D721Med (cell line): ENCODE measurements at regions not wholly inside any gene's neighbourhood (a gene's known extent, or its start where the extent isn't known, plus 50 kb on each side); places are given as distances from the start of the nearest gene placed in this dataset.

Experiments used
- DNase-seq: peaks from one replicate; pipeline ENCODE4 v3.0.0; 2011; ENCODE audit warnings: low spot score; ENCODE audit not compliant: insufficient read length
- FAIRE-seq: peaks from 2 replicates; lab custom pipeline; 2011; peaks lifted over from hg19 to GRCh38; lab: Jason Lieb, UNC
- TF ChIP-seq, protein P1 (sequence below): IDR thresholded peaks from 2 replicates; pipeline ENCODE4 v1.5.1; 2012; ENCODE audit warnings: mild to moderate bottlenecking, control low read depth; ENCODE audit not compliant: insufficient read depth; ENCODE audit errors: missing control alignments

DNA sequence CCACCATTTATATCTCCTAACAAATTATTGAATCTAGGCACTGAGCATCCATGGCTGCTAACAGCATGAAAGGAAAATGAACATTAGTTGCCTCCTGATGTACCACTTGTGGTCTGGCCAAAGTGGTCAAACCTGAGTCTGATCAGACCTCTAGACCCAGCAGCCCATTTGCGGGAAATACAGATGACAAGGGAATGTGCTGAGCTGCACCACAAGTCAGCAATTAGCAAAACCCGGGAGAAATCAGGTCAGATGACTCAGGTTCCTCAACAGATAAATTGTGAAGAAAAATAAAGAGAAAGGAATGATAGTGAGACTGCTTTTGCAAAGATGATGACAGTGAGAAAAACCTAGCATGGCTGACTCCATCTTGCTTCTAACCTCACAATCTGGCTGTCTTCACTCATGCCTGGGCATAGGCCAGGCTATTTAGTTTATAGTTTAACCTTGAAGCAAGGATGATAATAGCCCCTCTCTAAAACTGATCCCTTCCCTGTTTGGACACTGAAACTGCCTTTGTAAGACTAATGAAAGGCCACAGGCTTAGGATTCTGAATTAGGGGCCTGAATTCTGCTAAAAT lies 142.7 kb upstream of the ASIC2 start:
- DNase-seq (no peak), FAIRE-seq (no peak)
- TF ChIP-seq, protein P1, sequence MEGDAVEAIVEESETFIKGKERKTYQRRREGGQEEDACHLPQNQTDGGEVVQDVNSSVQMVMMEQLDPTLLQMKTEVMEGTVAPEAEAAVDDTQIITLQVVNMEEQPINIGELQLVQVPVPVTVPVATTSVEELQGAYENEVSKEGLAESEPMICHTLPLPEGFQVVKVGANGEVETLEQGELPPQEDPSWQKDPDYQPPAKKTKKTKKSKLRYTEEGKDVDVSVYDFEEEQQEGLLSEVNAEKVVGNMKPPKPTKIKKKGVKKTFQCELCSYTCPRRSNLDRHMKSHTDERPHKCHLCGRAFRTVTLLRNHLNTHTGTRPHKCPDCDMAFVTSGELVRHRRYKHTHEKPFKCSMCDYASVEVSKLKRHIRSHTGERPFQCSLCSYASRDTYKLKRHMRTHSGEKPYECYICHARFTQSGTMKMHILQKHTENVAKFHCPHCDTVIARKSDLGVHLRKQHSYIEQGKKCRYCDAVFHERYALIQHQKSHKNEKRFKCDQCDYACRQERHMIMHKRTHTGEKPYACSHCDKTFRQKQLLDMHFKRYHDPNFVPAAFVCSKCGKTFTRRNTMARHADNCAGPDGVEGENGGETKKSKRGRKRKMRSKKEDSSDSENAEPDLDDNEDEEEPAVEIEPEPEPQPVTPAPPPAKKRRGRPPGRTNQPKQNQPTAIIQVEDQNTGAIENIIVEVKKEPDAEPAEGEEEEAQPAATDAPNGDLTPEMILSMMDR, result no peak

DNA sequence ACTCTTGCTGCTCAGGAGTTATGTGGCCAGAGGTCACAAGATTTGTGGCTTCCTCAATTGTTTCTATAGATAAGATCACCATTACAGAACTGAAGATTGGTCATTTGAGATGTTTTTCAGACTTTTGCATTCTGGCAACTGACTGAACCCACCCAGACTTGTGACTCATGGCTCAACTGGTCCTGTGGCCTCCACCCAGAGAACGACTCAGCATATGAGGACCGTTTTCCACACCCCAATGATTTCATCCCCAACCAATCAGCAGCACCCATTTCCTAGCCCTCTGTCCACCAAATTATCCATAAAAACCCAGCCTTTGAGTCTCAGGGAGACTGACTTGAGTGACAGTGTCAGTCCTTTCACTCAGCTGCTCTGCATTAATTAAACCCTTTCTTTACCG lies 143.2 kb upstream of the ASIC2 start:
- DNase-seq (no peak), FAIRE-seq (no peak)
- TF ChIP-seq, protein P1, result no peak

DNA sequence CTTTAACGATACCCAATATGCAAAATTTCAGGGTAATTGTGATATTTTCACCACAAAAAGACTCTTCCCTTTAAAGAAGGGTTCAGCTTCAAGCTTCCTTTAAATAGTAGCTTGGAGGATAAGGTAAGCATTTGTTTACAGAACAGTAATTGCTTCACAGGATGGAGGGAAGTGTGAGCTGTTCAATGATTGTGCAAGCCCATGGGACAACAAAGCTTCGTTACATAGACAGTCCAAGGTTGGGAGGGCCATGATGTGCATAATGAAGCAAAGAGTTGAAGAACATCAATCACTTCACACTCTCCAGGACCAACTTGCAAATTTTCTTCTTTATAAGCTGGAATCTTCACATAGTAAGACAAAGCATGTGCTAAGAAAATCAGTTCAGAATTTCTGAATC lies 145.0 kb upstream of the ASIC2 start:
- TF ChIP-seq, protein P1, result no peak
- no peak for FAIRE-seq
- DNase-seq, result no peak

DNA sequence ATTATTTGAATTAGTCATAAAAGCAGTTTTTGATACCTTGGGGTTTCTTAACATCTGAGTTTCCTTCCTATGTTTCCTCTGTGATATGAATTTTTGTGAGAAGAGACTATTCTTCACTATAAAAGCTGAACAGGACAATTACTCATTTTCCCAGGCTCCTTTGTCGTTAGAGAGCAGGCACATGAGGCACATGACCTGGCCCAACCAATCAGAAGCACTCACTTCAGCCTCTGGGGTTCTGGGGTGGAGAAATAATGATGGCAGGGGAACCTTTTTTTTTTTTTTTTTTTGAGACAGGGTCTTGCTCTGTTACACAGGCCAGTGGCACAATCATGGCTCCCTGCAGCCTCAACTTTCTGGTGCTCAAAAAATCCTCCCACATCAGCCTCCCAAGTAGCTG lies 145.5 kb upstream of the ASIC2 start:
- TF ChIP-seq, protein P1, result no peak
- DNase-seq (no peak), FAIRE-seq (no peak)

DNA sequence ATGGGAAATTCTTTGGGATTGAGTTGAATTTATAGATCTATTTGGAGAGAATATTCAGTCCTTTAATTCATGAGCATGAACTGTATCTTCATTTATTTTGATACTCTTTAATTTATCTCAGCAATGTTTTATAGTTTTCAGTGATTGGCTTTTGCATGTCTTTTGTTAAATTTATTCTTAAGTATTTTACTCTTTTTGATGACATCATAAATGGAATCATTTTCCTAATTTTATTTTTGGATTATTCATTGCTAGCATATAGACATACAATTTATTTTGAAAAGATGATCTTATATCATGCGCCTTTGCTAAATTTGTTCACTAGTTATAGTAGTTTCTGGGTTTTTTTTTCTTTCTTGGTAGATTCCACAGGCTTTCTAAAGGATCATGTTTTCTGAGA lies 149.2 kb upstream of the ASIC2 start:
- no peak for FAIRE-seq
- TF ChIP-seq, protein P1, result no peak
- no peak for DNase-seq

DNA sequence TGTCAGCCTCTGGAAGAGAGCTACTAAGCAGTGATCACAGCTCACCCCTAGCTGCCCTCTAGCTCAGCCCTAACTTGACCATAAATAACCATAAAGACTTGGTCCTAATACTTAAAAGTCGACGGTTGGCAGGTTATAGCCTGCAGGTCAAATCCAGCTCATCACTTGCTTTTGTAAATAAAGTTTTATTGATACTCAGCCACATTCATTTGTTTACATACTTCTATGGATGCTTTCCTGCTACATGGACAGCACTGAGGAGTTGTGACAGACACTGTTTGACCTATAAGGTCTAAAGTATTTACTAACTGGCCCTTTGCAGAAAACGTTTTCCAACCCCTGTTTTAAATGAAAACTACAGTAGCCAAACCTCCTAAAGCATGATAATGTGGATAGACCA lies 151.6 kb upstream of the ASIC2 start:
- FAIRE-seq (no peak), DNase-seq (no peak)
- TF ChIP-seq, protein P1, result no peak

DNA sequence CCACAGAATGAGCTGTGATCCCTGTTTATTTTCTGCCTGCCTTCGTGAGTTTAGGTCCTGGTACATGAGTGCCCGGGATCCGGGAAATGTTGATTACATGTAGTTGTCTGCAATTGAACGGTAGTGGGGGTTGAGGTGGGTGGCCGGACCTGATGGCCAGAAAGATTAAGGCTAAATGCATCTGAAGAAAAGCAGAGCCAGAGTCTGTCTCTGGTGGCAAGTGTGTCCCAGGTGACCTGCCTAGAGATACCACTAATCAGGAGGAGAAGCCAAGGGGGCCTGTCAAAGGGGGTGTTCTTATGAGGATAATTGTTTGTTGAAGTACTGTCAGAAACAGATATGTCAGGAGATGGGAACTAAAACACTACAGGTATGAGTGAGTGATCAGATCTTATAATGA lies 154.0 kb upstream of the ASIC2 start:
- DNase-seq, result no peak
- TF ChIP-seq, protein P1, result no peak
- FAIRE-seq, result no peak
